ENCODE measurements at regions not wholly inside any gene's neighbourhood (a gene's known extent, or its start where the extent isn't known, plus 50 kb on each side); places are given as distances from the start of the nearest gene placed in this dataset.

GRCh38 chr5:74576941-74577456 lies 63.5 kb downstream of the ENC1 start:
- Histone ChIP-seq H3K27me3 (ENCODE audit: control insufficient read depth, insufficient read depth, low read length) (no peaks in the 10 kb centered on the region), H3K36me3 (replicated peaks; ENCODE audit: control insufficient read depth, insufficient read depth, low read length) (no peaks in the 10 kb centered on the region), H3K4me3 (ENCODE audit: insufficient read depth, low read depth, low read length) (no peak overlapping the region)
- no peak for DNase-seq

- no peak overlapping the region for H3K4me3 ChIP-seq (ENCODE audit: insufficient read depth, low read depth, low read length)
These were observed 64.6 kb downstream of the ENC1 start for GRCh38 chr5:74575741-74576538.

GRCh38 chr5:74570250-74570649 lies 70.3 kb downstream of the ENC1 start:
- Histone ChIP-seq H3K4me3 (ENCODE audit: insufficient read depth, low read depth, low read length) (no peak overlapping the region), H3K27me3 (ENCODE audit: control insufficient read depth, insufficient read depth, low read length) (no peaks in the 10 kb centered on the region), H3K36me3 (replicated peaks; ENCODE audit: control insufficient read depth, insufficient read depth, low read length) (no peaks in the 10 kb centered on the region)
- DNase-seq, result no peak

More at GRCh38 chr5:74575741-74576538, 64.6 kb downstream of the ENC1 start:
- no peak for DNase-seq
- no peaks in the 10 kb centered on the region for H3K27me3 ChIP-seq (ENCODE audit: control insufficient read depth, insufficient read depth, low read length)
- no peaks in the 10 kb centered on the region for H3K36me3 ChIP-seq (replicated peaks; ENCODE audit: control insufficient read depth, insufficient read depth, low read length)

- Histone ChIP-seq H3K4me3 (ENCODE audit: insufficient read depth, low read depth, low read length) (no peak overlapping the region), H3K36me3 (replicated peaks; ENCODE audit: control insufficient read depth, insufficient read depth, low read length) (no peaks in the 10 kb centered on the region), H3K27me3 (ENCODE audit: control insufficient read depth, insufficient read depth, low read length) (no peaks in the 10 kb centered on the region)
- DNase-seq, result no peak
These were observed 73.0 kb downstream of the ENC1 start for GRCh38 chr5:74567411-74567995.

- no peaks in the 10 kb centered on the region for H3K27me3 ChIP-seq (ENCODE audit: control insufficient read depth, insufficient read depth, low read length)
- no peak for DNase-seq
- H3K4me3 ChIP-seq (ENCODE audit: insufficient read depth, low read depth, low read length), result no peak overlapping the region
- no peaks in the 10 kb centered on the region for H3K36me3 ChIP-seq (replicated peaks; ENCODE audit: control insufficient read depth, insufficient read depth, low read length)
These were observed 78.4 kb downstream of the ENC1 start for GRCh38 chr5:74562122-74562521.

- Histone ChIP-seq H3K4me3 (ENCODE audit: insufficient read depth, low read depth, low read length) (no peak overlapping the region), H3K27me3 (ENCODE audit: control insufficient read depth, insufficient read depth, low read length) (no peaks in the 10 kb centered on the region), H3K36me3 (replicated peaks; ENCODE audit: control insufficient read depth, insufficient read depth, low read length) (no peaks in the 10 kb centered on the region)
- no peak for DNase-seq
These were observed 80.3 kb downstream of the ENC1 start for GRCh38 chr5:74560245-74560644.

- Histone ChIP-seq H3K36me3 (replicated peaks; ENCODE audit: control insufficient read depth, insufficient read depth, low read length) (no peaks in the 10 kb centered on the region), H3K27me3 (ENCODE audit: control insufficient read depth, insufficient read depth, low read length) (no peaks in the 10 kb centered on the region), H3K4me3 (ENCODE audit: insufficient read depth, low read depth, low read length) (no peak overlapping the region)
- no peak for DNase-seq
These were observed 83.6 kb downstream of the ENC1 start for GRCh38 chr5:74556631-74557595.

- Histone ChIP-seq H3K4me3 (ENCODE audit: insufficient read depth, low read depth, low read length) (no peak overlapping the region), H3K27me3 (ENCODE audit: control insufficient read depth, insufficient read depth, low read length) (no peaks in the 10 kb centered on the region), H3K36me3 (replicated peaks; ENCODE audit: control insufficient read depth, insufficient read depth, low read length) (no peaks in the 10 kb centered on the region)
- no peak for DNase-seq
These were observed 84.5 kb downstream of the ENC1 start for GRCh38 chr5:74556006-74556405.

- DNase-seq, result no peak
- H3K4me3 ChIP-seq (ENCODE audit: insufficient read depth, low read depth, low read length), result no peak overlapping the region
- H3K27me3 ChIP-seq (ENCODE audit: control insufficient read depth, insufficient read depth, low read length), result peaks cover 6% of the 10 kb centered on the region; the same call in 1 of the 2 replicates
- no peaks in the 10 kb centered on the region for H3K36me3 ChIP-seq (replicated peaks; ENCODE audit: control insufficient read depth, insufficient read depth, low read length)
These were observed 88.4 kb downstream of the ENC1 start for GRCh38 chr5:74552101-74552500.

GRCh38 chr5:74550927-74551326 lies 89.6 kb downstream of the ENC1 start:
- H3K27me3 ChIP-seq (ENCODE audit: control insufficient read depth, insufficient read depth, low read length), result peaks cover 13% of the 10 kb centered on the region
- H3K36me3 ChIP-seq (replicated peaks; ENCODE audit: control insufficient read depth, insufficient read depth, low read length), result no peaks in the 10 kb centered on the region
- H3K4me3 ChIP-seq (ENCODE audit: insufficient read depth, low read depth, low read length), result no peak overlapping the region
- DNase-seq, result no peak

- Histone ChIP-seq H3K27me3 (ENCODE audit: control insufficient read depth, insufficient read depth, low read length) (peaks cover 15% of the 10 kb centered on the region), H3K36me3 (replicated peaks; ENCODE audit: control insufficient read depth, insufficient read depth, low read length) (no peaks in the 10 kb centered on the region), H3K4me3 (ENCODE audit: insufficient read depth, low read depth, low read length) (no peak overlapping the region)
- DNase-seq, result no peak
These were observed 91.1 kb downstream of the ENC1 start for GRCh38 chr5:74549384-74549783.

- Histone ChIP-seq H3K36me3 (replicated peaks; ENCODE audit: control insufficient read depth, insufficient read depth, low read length) (no peaks in the 10 kb centered on the region), H3K4me3 (ENCODE audit: insufficient read depth, low read depth, low read length) (no peak overlapping the region), H3K27me3 (ENCODE audit: control insufficient read depth, insufficient read depth, low read length) (peaks cover 15% of the 10 kb centered on the region)
- DNase-seq, result no peak
These were observed 93.7 kb downstream of the ENC1 start for GRCh38 chr5:74546796-74547195.

- DNase-seq, result no peak
- peaks cover 15% of the 10 kb centered on the region for H3K27me3 ChIP-seq (ENCODE audit: control insufficient read depth, insufficient read depth, low read length)
- no peaks in the 10 kb centered on the region for H3K36me3 ChIP-seq (replicated peaks; ENCODE audit: control insufficient read depth, insufficient read depth, low read length)
- H3K4me3 ChIP-seq (ENCODE audit: insufficient read depth, low read depth, low read length), result no peak overlapping the region
These were observed 95.7 kb downstream of the ENC1 start for GRCh38 chr5:74544811-74545210.

GRCh38 chr5:74543162-74543995 lies 97.1 kb downstream of the ENC1 start:
- DNase-seq, result peak; percentile 35
- Histone ChIP-seq H3K27me3 (ENCODE audit: control insufficient read depth, insufficient read depth, low read length) (peaks cover 15% of the 10 kb centered on the region), H3K36me3 (replicated peaks; ENCODE audit: control insufficient read depth, insufficient read depth, low read length) (no peaks in the 10 kb centered on the region), H3K4me3 (ENCODE audit: insufficient read depth, low read depth, low read length) (no peak overlapping the region)
